ENCODE measurements at regions not wholly inside any gene's neighbourhood (a gene's known extent, or its start where the extent isn't known, plus 50 kb on each side); places are given as distances from the start of the nearest gene placed in this dataset.

- ChIA-PET POLR2A (no interaction called here), CTCF (no interaction called here)
- TF ChIP-seq, protein P1, sequence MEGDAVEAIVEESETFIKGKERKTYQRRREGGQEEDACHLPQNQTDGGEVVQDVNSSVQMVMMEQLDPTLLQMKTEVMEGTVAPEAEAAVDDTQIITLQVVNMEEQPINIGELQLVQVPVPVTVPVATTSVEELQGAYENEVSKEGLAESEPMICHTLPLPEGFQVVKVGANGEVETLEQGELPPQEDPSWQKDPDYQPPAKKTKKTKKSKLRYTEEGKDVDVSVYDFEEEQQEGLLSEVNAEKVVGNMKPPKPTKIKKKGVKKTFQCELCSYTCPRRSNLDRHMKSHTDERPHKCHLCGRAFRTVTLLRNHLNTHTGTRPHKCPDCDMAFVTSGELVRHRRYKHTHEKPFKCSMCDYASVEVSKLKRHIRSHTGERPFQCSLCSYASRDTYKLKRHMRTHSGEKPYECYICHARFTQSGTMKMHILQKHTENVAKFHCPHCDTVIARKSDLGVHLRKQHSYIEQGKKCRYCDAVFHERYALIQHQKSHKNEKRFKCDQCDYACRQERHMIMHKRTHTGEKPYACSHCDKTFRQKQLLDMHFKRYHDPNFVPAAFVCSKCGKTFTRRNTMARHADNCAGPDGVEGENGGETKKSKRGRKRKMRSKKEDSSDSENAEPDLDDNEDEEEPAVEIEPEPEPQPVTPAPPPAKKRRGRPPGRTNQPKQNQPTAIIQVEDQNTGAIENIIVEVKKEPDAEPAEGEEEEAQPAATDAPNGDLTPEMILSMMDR (IDR thresholded peaks at IDR 0.05; ENCODE audit: insufficient read depth, low read length, missing control alignments): no peak
- DNase-seq (ENCODE audit: low read depth, low spot score): no peak
- no peak overlapping the region for H3K4me3 ChIP-seq (ENCODE audit: low read depth, low read length)
These were observed 140.4 kb downstream of the DIPK2A start for GRCh38 chr3:144112036-144112435.

GRCh38 chr3:144112437-144112836 is 140.8 kb downstream of the DIPK2A start:
- no peak overlapping the region for H3K4me3 ChIP-seq (ENCODE audit: low read depth, low read length)
- TF ChIP-seq, protein P1 (IDR thresholded peaks at IDR 0.05; ENCODE audit: insufficient read depth, low read length, missing control alignments): no peak
- no peak for DNase-seq (ENCODE audit: low read depth, low spot score)
- ChIA-PET POLR2A (no interaction called here), CTCF (no interaction called here)

DNA sequence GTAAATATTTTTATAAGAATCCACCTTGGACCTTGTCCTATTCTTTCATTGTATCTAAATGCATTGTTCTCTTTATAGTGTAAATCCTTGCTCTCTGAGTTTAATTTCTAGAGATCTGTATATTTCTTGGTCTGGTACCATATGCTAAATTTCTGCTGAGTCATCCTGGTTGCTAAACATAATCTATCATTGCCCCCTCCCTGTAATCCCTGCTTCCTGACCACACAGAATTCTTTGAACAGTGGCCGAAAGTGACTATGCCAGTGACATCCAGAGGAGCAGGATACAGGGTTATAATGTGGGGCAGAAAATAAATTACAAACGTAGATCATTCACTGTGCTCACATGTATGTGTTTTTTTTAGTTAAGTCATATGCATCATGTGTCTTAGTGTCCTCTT is 143.1 kb downstream of the DIPK2A start:
- no peak overlapping the region for H3K4me3 ChIP-seq (ENCODE audit: low read depth, low read length)
- ChIA-PET CTCF (no interaction called here), POLR2A (no interaction called here)
- no peak for DNase-seq (ENCODE audit: low read depth, low spot score)
- TF ChIP-seq, protein P1 (IDR thresholded peaks at IDR 0.05; ENCODE audit: insufficient read depth, low read length, missing control alignments): no peak

GRCh38 chr3:144119633-144120032 is 148.0 kb downstream of the DIPK2A start:
- ChIA-PET POLR2A (no interaction called here), CTCF (no interaction called here)
- TF ChIP-seq, protein P1 (IDR thresholded peaks at IDR 0.05; ENCODE audit: insufficient read depth, low read length, missing control alignments): no peak
- H3K4me3 ChIP-seq (ENCODE audit: low read depth, low read length): no peak overlapping the region
- DNase-seq (ENCODE audit: low read depth, low spot score): no peak

- ChIA-PET CTCF (no interaction called here), POLR2A (no interaction called here)
- DNase-seq (ENCODE audit: low read depth, low spot score): no peak
- TF ChIP-seq, protein P1 (IDR thresholded peaks at IDR 0.05; ENCODE audit: insufficient read depth, low read length, missing control alignments): no peak
- no peak overlapping the region for H3K4me3 ChIP-seq (ENCODE audit: low read depth, low read length)
These were observed 150.0 kb downstream of the DIPK2A start for GRCh38 chr3:144121661-144122060.

GRCh38 chr3:144127014-144127413 is 155.4 kb downstream of the DIPK2A start:
- no peak for DNase-seq (ENCODE audit: low read depth, low spot score)
- POLR2A ChIA-PET: no interaction called here
- CTCF ChIA-PET: no interaction called here
- TF ChIP-seq, protein P1 (IDR thresholded peaks at IDR 0.05; ENCODE audit: insufficient read depth, low read length, missing control alignments): no peak
- H3K4me3 ChIP-seq (ENCODE audit: low read depth, low read length): no peak overlapping the region

Measured in AG04449 (cell line).